WTC11 (cell line): ENCODE measurements at regions not wholly inside any gene's neighbourhood (a gene's known extent, or its start where the extent isn't known, plus 50 kb on each side); places are given as distances from the start of the nearest gene placed in this dataset.

ENCODE experiments used
- ATAC-seq: fragments of 200-7000 bp; cut with Tn5 transposase; 2 replicates; pipeline ENCODE4 v1.10.0; 2021; ENCODE audit warnings: mild to moderate bottlenecking, moderate library complexity
- CTCF ChIA-PET: fragments of 300-600 bp; sonication (Branson Sonifier 250); formaldehyde crosslinking; loops from one replicate; lab custom pipeline; 2021; ENCODE audit warnings: antibody characterized with exemption; lab: Charles Lee
- POLR2A ChIA-PET: fragments of 350-600 bp; sonication (Branson Sonifier 250); formaldehyde crosslinking; loops from one replicate; lab custom pipeline; 2021; ENCODE audit warnings: antibody characterized with exemption; lab: Charles Lee
- DNase-seq: peaks from one replicate; pipeline ENCODE4 v3.0.0; 2021; ENCODE audit warnings: low spot score
- H3K27ac Mint-ChIP-seq: 2 replicates; pipeline ENCODE4 v1.8.0; 2021; ENCODE audit warnings: mixed read lengths
- H3K27me3 Mint-ChIP-seq: 2 replicates; pipeline ENCODE4 v1.8.0; 2021; ENCODE audit warnings: low read depth, mild to moderate bottlenecking, moderate library complexity, mixed read lengths
- H3K36me3 Mint-ChIP-seq: 2 replicates; pipeline ENCODE4 v1.8.0; 2021; ENCODE audit warnings: mixed read lengths
- H3K4me1 Mint-ChIP-seq: 2 replicates; pipeline ENCODE4 v1.8.0; 2022; ENCODE audit warnings: mixed read lengths
- H3K4me3 Mint-ChIP-seq: 2 replicates; pipeline ENCODE4 v1.8.0; 2021; ENCODE audit warnings: mild to moderate bottlenecking, moderate library complexity, mixed read lengths
- H3K9me3 Mint-ChIP-seq: 2 replicates; pipeline ENCODE4 v1.8.0; 2021; ENCODE audit warnings: mixed read lengths
- CBFB ChIP-seq: sonication (generic); formaldehyde crosslinking; IDR thresholded peaks from 2 replicates; pipeline ENCODE4 v1.8.1; 2022; ENCODE audit warnings: mild to moderate bottlenecking, low read depth, missing genetic modification reagents
- E2F1 ChIP-seq: sonication (generic); formaldehyde crosslinking; IDR thresholded peaks from 2 replicates; pipeline ENCODE4 v1.8.0; 2022; ENCODE audit warnings: mild to moderate bottlenecking, missing genetic modification reagents
- E2F4 ChIP-seq: sonication (generic); formaldehyde crosslinking; IDR thresholded peaks from 2 replicates; pipeline ENCODE4 v1.8.1; 2022; ENCODE audit warnings: low read depth, mild to moderate bottlenecking, moderate library complexity, missing genetic modification reagents, borderline replicate concordance
- ERG ChIP-seq: fragments of 250-450 bp; sonication (Bioruptor Pico); IDR thresholded peaks from 2 replicates; pipeline ENCODE4 v1.8.0; 2021; ENCODE audit warnings: mild to moderate bottlenecking
- FOXK1 ChIP-seq: sonication (generic); formaldehyde crosslinking; IDR thresholded peaks from 2 replicates; pipeline ENCODE4 v1.8.0; 2022; ENCODE audit warnings: mild to moderate bottlenecking, moderate library complexity, missing genetic modification reagents
- GTF2I ChIP-seq: fragments of 250-450 bp; sonication (Bioruptor Pico); conservative IDR thresholded peaks from 2 replicates; pipeline ENCODE4 v1.4.0; 2021; ENCODE audit warnings: mild to moderate bottlenecking
- KAT7 ChIP-seq: sonication (generic); formaldehyde crosslinking; IDR thresholded peaks from 2 replicates; pipeline ENCODE4 v1.8.1; 2023; ENCODE audit warnings: missing genetic modification reagents, mild to moderate bottlenecking, borderline replicate concordance
- MLX ChIP-seq: sonication (generic); formaldehyde crosslinking; IDR thresholded peaks from 2 replicates; pipeline ENCODE4 v1.8.1; 2023; ENCODE audit warnings: mild to moderate bottlenecking, missing genetic modification reagents, moderate library complexity
- MXD4 ChIP-seq: fragments of 250-450 bp; sonication (Bioruptor Pico); IDR thresholded peaks from 2 replicates; pipeline ENCODE4 v1.8.0; 2021; ENCODE audit warnings: mild to moderate bottlenecking, moderate library complexity, borderline replicate concordance
- MYBL2 ChIP-seq: sonication (generic); formaldehyde crosslinking; IDR thresholded peaks from 2 replicates; pipeline ENCODE4 v1.8.1; 2023; ENCODE audit warnings: mild to moderate bottlenecking, moderate library complexity, missing genetic modification reagents
- NFE2L1 ChIP-seq: sonication (generic); formaldehyde crosslinking; IDR thresholded peaks from 2 replicates; pipeline ENCODE4 v1.8.1; 2023; ENCODE audit warnings: missing genetic modification reagents
- NR3C1 ChIP-seq: sonication (generic); formaldehyde crosslinking; conservative IDR thresholded peaks from 2 replicates; pipeline ENCODE4 v1.8.1; 2023; ENCODE audit warnings: low read depth, mild to moderate bottlenecking, missing genetic modification reagents
- OVOL2 ChIP-seq: fragments of 250-450 bp; sonication (Bioruptor Pico); IDR thresholded peaks from 2 replicates; pipeline ENCODE4 v1.9.0; 2021; ENCODE audit warnings: mild to moderate bottlenecking, borderline replicate concordance
- SMAD3 ChIP-seq: sonication (generic); formaldehyde crosslinking; IDR thresholded peaks from 2 replicates; pipeline ENCODE4 v1.8.0; 2022; ENCODE audit warnings: missing genetic modification reagents, mild to moderate bottlenecking, borderline replicate concordance
- TCF7 ChIP-seq: sonication (generic); formaldehyde crosslinking; IDR thresholded peaks from 2 replicates; pipeline ENCODE4 v1.8.0; 2022; ENCODE audit warnings: mild to moderate bottlenecking, low read depth, missing genetic modification reagents, moderate library complexity
- TP53 ChIP-seq: sonication (generic); formaldehyde crosslinking; IDR thresholded peaks from 2 replicates; pipeline ENCODE4 v1.8.1; 2023; ENCODE audit warnings: mild to moderate bottlenecking, missing genetic modification reagents
- ZBTB21 ChIP-seq: sonication (generic); formaldehyde crosslinking; IDR thresholded peaks from 2 replicates; pipeline ENCODE4 v1.8.1; 2023; ENCODE audit warnings: mild to moderate bottlenecking, missing genetic modification reagents, borderline replicate concordance
- ZNF232 ChIP-seq: sonication (generic); formaldehyde crosslinking; IDR thresholded peaks from 2 replicates; pipeline ENCODE4 v1.8.0; 2022; ENCODE audit warnings: mild to moderate bottlenecking, missing genetic modification reagents
- ZNF263 ChIP-seq: sonication (generic); formaldehyde crosslinking; IDR thresholded peaks from 2 replicates; pipeline ENCODE4 v1.8.1; 2022; ENCODE audit warnings: low read depth, mild to moderate bottlenecking, moderate library complexity, missing genetic modification reagents
- ZNF532 ChIP-seq: fragments of 250-450 bp; sonication (Bioruptor Pico); IDR thresholded peaks from 2 replicates; pipeline ENCODE4 v1.9.0; 2021; ENCODE audit warnings: mild to moderate bottlenecking, borderline replicate concordance
- ZNF671 ChIP-seq: fragments of 250-450 bp; sonication (Bioruptor Pico); IDR thresholded peaks from 2 replicates; pipeline ENCODE4 v1.8.0; 2021; ENCODE audit warnings: mild to moderate bottlenecking

- peaks cover 16% of the 10 kb centered on the region for H3K9me3 Mint-ChIP-seq
- no peak overlapping the region for H3K4me3 Mint-ChIP-seq
- TF ChIP-seq KAT7 (CRISPR knock-in tag), result no peak
- no peak for TF ChIP-seq E2F4 (CRISPR knock-in tag)
- no peak for TF ChIP-seq ZNF263 (CRISPR knock-in tag)
- TF ChIP-seq OVOL2 (CRISPR knock-in tag), result no peak
- TF ChIP-seq ZNF671 (CRISPR knock-in tag), result no peak
- TF ChIP-seq ERG (CRISPR knock-in tag), result no peak
- TF ChIP-seq ZNF232 (CRISPR knock-in tag), result no peak
- TF ChIP-seq SMAD3 (CRISPR knock-in tag), result no peak
- no peak for TF ChIP-seq NFE2L1 (CRISPR knock-in tag)
- no peak for TF ChIP-seq CBFB
- no peak for TF ChIP-seq FOXK1 (CRISPR knock-in tag)
- TF ChIP-seq E2F1 (CRISPR knock-in tag), result no peak
- no peak for TF ChIP-seq ZBTB21 (CRISPR knock-in tag)
- no peak for TF ChIP-seq TP53 (CRISPR knock-in tag)
- H3K27ac Mint-ChIP-seq, result no peak overlapping the region
- ChIA-PET CTCF (no interaction called here), POLR2A (no interaction called here)
- ATAC-seq (no peak), DNase-seq (no peak)
- H3K27me3 Mint-ChIP-seq, result no peaks in the 10 kb centered on the region; the same call in 1 of the 2 replicates
- peaks cover 9% of the 10 kb centered on the region for H3K4me1 Mint-ChIP-seq
- H3K36me3 Mint-ChIP-seq, result peaks cover 5% of the 10 kb centered on the region; the same call in 1 of the 2 replicates
Measured at GRCh38 chr7:23955145-23955544, 245.1 kb downstream of the STK31 start.

GRCh38 chr7:23955600-23956149 lies 245.7 kb downstream of the STK31 start:
- Mint-ChIP-seq H3K36me3 (0 out of 2 replicates have a peak, but pooled peaks cover 2% of the 10 kb centered on the region), H3K27ac (no peak overlapping the region), H3K27me3 (no peaks in the 10 kb centered on the region; the same call in 1 of the 2 replicates)
- peak; percentile 50 for ATAC-seq
- TF ChIP-seq NR3C1 (CRISPR knock-in tag) (no peak), GTF2I (CRISPR knock-in tag) (0 out of 2 replicates have a peak, but pooled peaks have one; percentile 57)
- TF ChIP-seq, all 79 proteins: peak for 1
- H3K4me1 Mint-ChIP-seq, result peaks cover 9% of the 10 kb centered on the region
- peaks cover 12% of the 10 kb centered on the region for H3K9me3 Mint-ChIP-seq
- ChIA-PET POLR2A (no interaction called here), CTCF (no interaction called here)
- H3K4me3 Mint-ChIP-seq, result no peak overlapping the region
- no peak for DNase-seq

- Mint-ChIP-seq H3K4me3 (no peak overlapping the region), H3K27me3 (no peaks in the 10 kb centered on the region), H3K36me3 (no peaks in the 10 kb centered on the region), H3K27ac (no peak overlapping the region; the same call in 1 of the 2 replicates), H3K4me1 (peaks cover 9% of the 10 kb centered on the region), H3K9me3 (peaks cover 8% of the 10 kb centered on the region)
- DNase-seq (no peak), ATAC-seq (peak; percentile 53)
- POLR2A ChIA-PET, result no interaction called here
- CTCF ChIA-PET, result interaction anchor here (0.8 kb wide), 2 partner anchors 11 to 416 kb away, joined by 3 to 4 read pairs; no protein-coding TSS in a partner anchor
- TF ChIP-seq ZNF532 (CRISPR knock-in tag), result no peak
- TF ChIP-seq MXD4 (CRISPR knock-in tag), result no peak
- no peak for TF ChIP-seq MYBL2 (CRISPR knock-in tag)
- no peak for TF ChIP-seq MLX (CRISPR knock-in tag)
- no peak for TF ChIP-seq TCF7 (CRISPR knock-in tag)
- TF ChIP-seq E2F4 (CRISPR knock-in tag), result no peak
Measured at GRCh38 chr7:23956772-23957576, 247.0 kb downstream of the STK31 start.
